Neural cell (in vitro differentiated cells): ENCODE measurements at regions not wholly inside any gene's neighbourhood (a gene's known extent, or its start where the extent isn't known, plus 50 kb on each side); places are given as distances from the start of the nearest gene placed in this dataset.

Experiments used
- H2AFZ ChIP-seq: fragments of 200-600, 300-800 bp; sonication (generic), shearing (Covaris generic); 2 replicates; pipeline ENCODE4 v1.6.0; 2014; ENCODE audit warnings: low read depth, mild to moderate bottlenecking, antibody characterized with exemption, low read length, moderate library complexity
- H3F3A ChIP-seq: fragments of 200-600 bp; shearing (Covaris generic); 2 replicates; pipeline ENCODE4 v1.6.1; 2016; ENCODE audit warnings: mild to moderate bottlenecking, moderate library complexity, mixed read lengths, antibody characterized with exemption, low read length; ENCODE audit not compliant: insufficient read depth, poor library complexity, severe bottlenecking
- H3K27ac ChIP-seq: fragments of 200-600, 300-800 bp; sonication (generic), shearing (Covaris generic); 2 replicates; pipeline ENCODE4 v1.5.1; 2014; ENCODE audit warnings: mild to moderate bottlenecking, low read length, moderate library complexity
- H3K27me3 ChIP-seq: fragments of 300-800, 200-600 bp; sonication (generic), shearing (Covaris generic); 2 replicates; pipeline ENCODE4 v1.6.0; 2014; ENCODE audit warnings: mild to moderate bottlenecking, low read depth, low read length, moderate library complexity; ENCODE audit not compliant: insufficient read depth
- H3K36me3 ChIP-seq: fragments of 300-800, 200-600 bp; sonication (generic), shearing (Covaris generic); 2 replicates; pipeline ENCODE4 v1.5.1; 2014; ENCODE audit warnings: mild to moderate bottlenecking, antibody characterized with exemption, low read length, moderate library complexity; ENCODE audit not compliant: insufficient read depth
- H3K4me2 ChIP-seq: fragments of 300-800, 200-600 bp; sonication (generic), shearing (Covaris generic); 2 replicates; pipeline ENCODE4 v1.6.0; 2014; ENCODE audit warnings: mild to moderate bottlenecking, low read length
- H3K4me3 ChIP-seq: fragments of 300-800, 200-600 bp; sonication (generic), shearing (Covaris generic); 2 replicates; pipeline ENCODE4 v1.5.1; 2014; ENCODE audit warnings: mild to moderate bottlenecking, low read length, moderate library complexity
- H3K79me2 ChIP-seq: fragments of 200-600 bp; shearing (Covaris generic); replicated peaks from 2 replicates; pipeline ENCODE4 v1.6.0; 2014; ENCODE audit warnings: mild to moderate bottlenecking, low read length, moderate library complexity; ENCODE audit not compliant: insufficient read depth
- H3K9ac ChIP-seq: fragments of 300-800, 200-600 bp; sonication (generic), shearing (Covaris generic); 2 replicates; pipeline ENCODE4 v1.6.1; 2016; ENCODE audit warnings: mild to moderate bottlenecking, low read length, mixed read lengths
- H3K9me2 ChIP-seq: fragments of 200-600 bp; shearing (Covaris generic); 2 replicates; pipeline ENCODE4 v1.6.1; 2016; ENCODE audit warnings: mild to moderate bottlenecking, low read length, mixed read lengths; ENCODE audit not compliant: insufficient read depth
- H3K9me3 ChIP-seq: fragments of 200-600, 300-800 bp; sonication (generic), shearing (Covaris generic); 2 replicates; pipeline ENCODE4 v1.6.1; 2016; ENCODE audit warnings: mild to moderate bottlenecking, mixed run types, low read length, moderate library complexity, mixed read lengths
- H4K20me1 ChIP-seq: fragments of 200-600 bp; shearing (Covaris generic); 2 replicates; pipeline ENCODE4 v1.6.1; 2016; ENCODE audit warnings: mild to moderate bottlenecking, mixed run types; ENCODE audit not compliant: insufficient read depth
- CTCF ChIP-seq: fragments of 450-650 bp; IDR thresholded peaks from 2 replicates; pipeline ENCODE4 v1.5.1; 2014; ENCODE audit warnings: antibody characterized with exemption, mild to moderate bottlenecking, moderate library complexity; ENCODE audit not compliant: poor library complexity, severe bottlenecking
- EP300 ChIP-seq: fragments of 450-650 bp; conservative IDR thresholded peaks from 2 replicates; pipeline ENCODE4 v1.6.1; 2014; ENCODE audit warnings: antibody characterized with exemption, mild to moderate bottlenecking, moderate library complexity; ENCODE audit not compliant: poor library complexity, severe bottlenecking
- EZH2 ChIP-seq: fragments of 200-600, 300-800 bp; shearing (Covaris generic), sonication (generic); IDR thresholded peaks from 2 replicates; pipeline ENCODE4 v1.6.1; 2014; ENCODE audit warnings: antibody characterized with exemption, low read length, borderline replicate concordance, mild to moderate bottlenecking; ENCODE audit not compliant: insufficient read depth, poor library complexity, severe bottlenecking
- MXI1 ChIP-seq: fragments of 450-650 bp; conservative IDR thresholded peaks from 2 replicates; pipeline ENCODE4 v1.6.1; 2014; ENCODE audit warnings: antibody characterized with exemption, mild to moderate bottlenecking; ENCODE audit not compliant: poor library complexity, severe bottlenecking
- POLR2AphosphoS5 ChIP-seq: IDR thresholded peaks from 2 replicates; pipeline ENCODE4 v1.6.1; 2012
- RAD21 ChIP-seq: fragments of 450-650 bp; conservative IDR thresholded peaks from 2 replicates; pipeline ENCODE4 v1.6.1; 2014; ENCODE audit warnings: antibody characterized with exemption, mild to moderate bottlenecking, moderate library complexity
- REST ChIP-seq: IDR thresholded peaks from 2 replicates; pipeline ENCODE4 v1.6.1; 2012; ENCODE audit warnings: borderline replicate concordance
- SMC3 ChIP-seq: fragments of 450-650 bp; conservative IDR thresholded peaks from 2 replicates; pipeline ENCODE4 v1.6.1; 2014; ENCODE audit warnings: antibody characterized with exemption, mild to moderate bottlenecking, moderate library complexity; ENCODE audit not compliant: poor library complexity
- TAF1 ChIP-seq: IDR thresholded peaks from 2 replicates; pipeline ENCODE4 v1.6.1; 2012; ENCODE audit warnings: low read depth

- Histone ChIP-seq H3K27me3 (no peaks in the 10 kb centered on the region), H3K79me2 (no peaks in the 10 kb centered on the region), H3F3A (no peaks in the 10 kb centered on the region), H3K9ac (no peak overlapping the region), H3K4me3 (no peak overlapping the region), H3K9me3 (no peaks in the 10 kb centered on the region), H4K20me1 (no peaks in the 10 kb centered on the region), H2AFZ (no peak overlapping the region), H3K9me2 (no peaks in the 10 kb centered on the region), H3K27ac (no peak overlapping the region), H3K4me2 (no peak overlapping the region), H3K36me3 (no peaks in the 10 kb centered on the region)
- TF ChIP-seq EZH2 (no peak), TAF1 (no peak), POLR2AphosphoS5 (no peak), RAD21 (no peak), MXI1 (no peak), SMC3 (no peak), CTCF (no peak), REST (no peak), EP300 (no peak)
Measured at GRCh38 chrX:13507893-13508292, 61.5 kb upstream of the EGFL6 start.

- no peaks in the 10 kb centered on the region for H3K9me3 ChIP-seq
- no peaks in the 10 kb centered on the region for H4K20me1 ChIP-seq
- no peak overlapping the region for H3K27ac ChIP-seq
- H3K36me3 ChIP-seq, result no peaks in the 10 kb centered on the region
- no peaks in the 10 kb centered on the region for H3K9me2 ChIP-seq
- no peak overlapping the region for H3K4me2 ChIP-seq
- no peaks in the 10 kb centered on the region for H3K27me3 ChIP-seq
- H3K79me2 ChIP-seq, result no peaks in the 10 kb centered on the region
- H3K9ac ChIP-seq, result no peak overlapping the region
- no peak overlapping the region for H2AFZ ChIP-seq
- H3K4me3 ChIP-seq, result no peak overlapping the region
- TF ChIP-seq CTCF, result peak; percentile 71
- TF ChIP-seq SMC3, result peak; percentile 72
- peak; percentile 77 for TF ChIP-seq RAD21
- no peak for TF ChIP-seq REST
- no peak for TF ChIP-seq TAF1
- no peaks in the 10 kb centered on the region for H3F3A ChIP-seq
Measured at GRCh38 chrX:13506574-13506973, 62.8 kb upstream of the EGFL6 start.
